HL-60 (cell line): ENCODE measurements at regions not wholly inside any gene's neighbourhood (a gene's known extent, or its start where the extent isn't known, plus 50 kb on each side); places are given as distances from the start of the nearest gene placed in this dataset.

ENCODE experiments used
- DNase-seq, 2 experiments: peaks; one replicate each; pipeline ENCODE4 v3.0.0-alpha.2; 2010 to 2020; ENCODE audit warnings: low read depth in 1 of 2, low spot score in 1 of 2
- H3K27ac ChIP-seq: fragments of 250-450 bp; sonication (Bioruptor Pico); replicated peaks from 2 replicates; pipeline ENCODE4 v1.5.1; 2020; ENCODE audit warnings: mild to moderate bottlenecking, moderate library complexity
- H3K27me3 ChIP-seq: fragments of 250-450 bp; sonication (Bioruptor Pico); 2 replicates; pipeline ENCODE4 v1.5.1; 2021; ENCODE audit warnings: mild to moderate bottlenecking, moderate library complexity; ENCODE audit not compliant: insufficient read depth, poor library complexity, severe bottlenecking
- H3K4me3 ChIP-seq: replicated peaks from 2 replicates; pipeline ENCODE4 v1.5.1; 2011; ENCODE audit warnings: mild to moderate bottlenecking, control low read depth, low read length; ENCODE audit not compliant: insufficient read depth
- GABPA ChIP-seq: IDR thresholded peaks from 2 replicates; pipeline ENCODE4 v1.6.1; 2012; ENCODE audit warnings: low read depth
- POLR2AphosphoS5 ChIP-seq: IDR thresholded peaks from 2 replicates; pipeline ENCODE4 v1.6.1; 2012; ENCODE audit warnings: low read depth
- SPI1 ChIP-seq: IDR thresholded peaks from 2 replicates; pipeline ENCODE4 v1.6.1; 2012; ENCODE audit warnings: low read depth, mild to moderate bottlenecking, borderline replicate concordance
- TF ChIP-seq, protein P1 (sequence below): IDR thresholded peaks from one replicate; pipeline ENCODE4 v1.5.1; 2011; ENCODE audit warnings: low read length, control low read depth, inconsistent platforms; ENCODE audit not compliant: insufficient read depth
- TF ChIP-seq, protein P2 (sequence below): IDR thresholded peaks from 2 replicates; pipeline ENCODE4 v1.6.1; 2012; ENCODE audit warnings: low read depth; ENCODE audit not compliant: insufficient replicate concordance

DNA sequence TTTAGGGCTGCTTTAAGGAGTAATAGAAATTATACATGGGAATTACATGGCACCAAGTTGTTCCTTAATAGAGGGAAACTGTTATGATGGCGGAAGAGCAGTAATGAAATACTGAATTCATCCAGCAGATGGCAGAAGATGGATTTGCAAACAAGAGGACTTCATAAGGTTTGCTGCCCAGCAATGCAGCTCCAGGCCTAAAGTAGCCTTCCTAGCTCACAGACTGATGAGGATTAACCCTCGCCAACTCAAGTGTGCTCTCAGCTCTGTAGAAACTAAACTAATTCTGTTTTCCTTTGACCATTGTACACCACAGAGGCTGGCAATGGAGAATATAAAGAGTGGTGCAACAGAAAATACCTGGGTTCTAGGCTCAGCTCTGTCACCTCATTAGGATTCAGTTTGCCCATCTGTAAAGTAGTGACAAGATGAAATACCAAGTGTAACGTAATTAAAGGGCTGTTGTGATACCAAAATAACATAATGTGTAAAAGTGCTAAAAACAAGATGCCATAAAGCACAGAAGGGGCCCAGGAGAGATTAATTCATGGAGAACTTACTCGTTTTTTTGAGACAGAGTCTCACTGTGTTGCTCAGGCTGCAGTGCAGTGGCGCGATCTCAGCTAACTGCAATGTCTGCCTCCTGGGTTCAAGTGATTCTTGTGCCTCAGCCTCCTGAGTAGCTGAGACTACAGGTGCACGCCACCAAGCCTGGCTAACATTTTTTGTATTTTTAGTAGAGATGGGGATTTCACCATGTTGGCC, 102.4 kb upstream of the SERBP1 start:
- Histone ChIP-seq H3K4me3 (no peak overlapping the region), H3K27me3 (peaks cover 4% of the 10 kb centered on the region), H3K27ac (no peak overlapping the region)
- TF ChIP-seq, protein P1, sequence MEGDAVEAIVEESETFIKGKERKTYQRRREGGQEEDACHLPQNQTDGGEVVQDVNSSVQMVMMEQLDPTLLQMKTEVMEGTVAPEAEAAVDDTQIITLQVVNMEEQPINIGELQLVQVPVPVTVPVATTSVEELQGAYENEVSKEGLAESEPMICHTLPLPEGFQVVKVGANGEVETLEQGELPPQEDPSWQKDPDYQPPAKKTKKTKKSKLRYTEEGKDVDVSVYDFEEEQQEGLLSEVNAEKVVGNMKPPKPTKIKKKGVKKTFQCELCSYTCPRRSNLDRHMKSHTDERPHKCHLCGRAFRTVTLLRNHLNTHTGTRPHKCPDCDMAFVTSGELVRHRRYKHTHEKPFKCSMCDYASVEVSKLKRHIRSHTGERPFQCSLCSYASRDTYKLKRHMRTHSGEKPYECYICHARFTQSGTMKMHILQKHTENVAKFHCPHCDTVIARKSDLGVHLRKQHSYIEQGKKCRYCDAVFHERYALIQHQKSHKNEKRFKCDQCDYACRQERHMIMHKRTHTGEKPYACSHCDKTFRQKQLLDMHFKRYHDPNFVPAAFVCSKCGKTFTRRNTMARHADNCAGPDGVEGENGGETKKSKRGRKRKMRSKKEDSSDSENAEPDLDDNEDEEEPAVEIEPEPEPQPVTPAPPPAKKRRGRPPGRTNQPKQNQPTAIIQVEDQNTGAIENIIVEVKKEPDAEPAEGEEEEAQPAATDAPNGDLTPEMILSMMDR = peak; percentile 60
- no peak for TF ChIP-seq GABPA
- DNase-seq = peak; percentile 7 to 39

DNA sequence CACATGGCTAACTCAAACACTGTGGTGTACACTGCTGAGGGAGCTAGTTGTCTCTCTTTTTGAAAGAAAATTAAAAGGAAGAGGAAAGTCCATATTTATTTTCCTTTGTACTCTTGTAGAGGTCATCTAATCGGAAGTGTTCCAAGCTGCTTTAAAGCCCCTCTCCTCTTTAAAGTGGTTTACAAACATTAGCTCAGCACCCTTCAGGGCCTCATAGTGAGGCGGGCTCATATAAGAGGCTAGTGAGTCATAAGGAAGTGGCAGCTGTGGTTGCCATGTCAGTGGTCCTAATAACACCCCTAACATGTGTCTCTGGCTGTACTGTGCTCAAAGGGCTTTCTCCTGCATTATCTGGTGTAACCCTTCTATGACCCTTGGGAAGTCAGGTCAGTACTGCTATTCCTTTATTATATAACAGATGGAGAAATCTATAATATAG, 104.4 kb upstream of the SERBP1 start:
- no peaks in the 10 kb centered on the region for H3K27me3 ChIP-seq
- TF ChIP-seq SPI1 (no peak), GABPA (no peak), POLR2AphosphoS5 (no peak)
- TF ChIP-seq, protein P1 = no peak
- TF ChIP-seq, protein P2, sequence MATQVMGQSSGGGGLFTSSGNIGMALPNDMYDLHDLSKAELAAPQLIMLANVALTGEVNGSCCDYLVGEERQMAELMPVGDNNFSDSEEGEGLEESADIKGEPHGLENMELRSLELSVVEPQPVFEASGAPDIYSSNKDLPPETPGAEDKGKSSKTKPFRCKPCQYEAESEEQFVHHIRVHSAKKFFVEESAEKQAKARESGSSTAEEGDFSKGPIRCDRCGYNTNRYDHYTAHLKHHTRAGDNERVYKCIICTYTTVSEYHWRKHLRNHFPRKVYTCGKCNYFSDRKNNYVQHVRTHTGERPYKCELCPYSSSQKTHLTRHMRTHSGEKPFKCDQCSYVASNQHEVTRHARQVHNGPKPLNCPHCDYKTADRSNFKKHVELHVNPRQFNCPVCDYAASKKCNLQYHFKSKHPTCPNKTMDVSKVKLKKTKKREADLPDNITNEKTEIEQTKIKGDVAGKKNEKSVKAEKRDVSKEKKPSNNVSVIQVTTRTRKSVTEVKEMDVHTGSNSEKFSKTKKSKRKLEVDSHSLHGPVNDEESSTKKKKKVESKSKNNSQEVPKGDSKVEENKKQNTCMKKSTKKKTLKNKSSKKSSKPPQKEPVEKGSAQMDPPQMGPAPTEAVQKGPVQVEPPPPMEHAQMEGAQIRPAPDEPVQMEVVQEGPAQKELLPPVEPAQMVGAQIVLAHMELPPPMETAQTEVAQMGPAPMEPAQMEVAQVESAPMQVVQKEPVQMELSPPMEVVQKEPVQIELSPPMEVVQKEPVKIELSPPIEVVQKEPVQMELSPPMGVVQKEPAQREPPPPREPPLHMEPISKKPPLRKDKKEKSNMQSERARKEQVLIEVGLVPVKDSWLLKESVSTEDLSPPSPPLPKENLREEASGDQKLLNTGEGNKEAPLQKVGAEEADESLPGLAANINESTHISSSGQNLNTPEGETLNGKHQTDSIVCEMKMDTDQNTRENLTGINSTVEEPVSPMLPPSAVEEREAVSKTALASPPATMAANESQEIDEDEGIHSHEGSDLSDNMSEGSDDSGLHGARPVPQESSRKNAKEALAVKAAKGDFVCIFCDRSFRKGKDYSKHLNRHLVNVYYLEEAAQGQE = no peak
- no peak for DNase-seq
- H3K27ac ChIP-seq = no peak overlapping the region
- H3K4me3 ChIP-seq = no peak overlapping the region

DNA sequence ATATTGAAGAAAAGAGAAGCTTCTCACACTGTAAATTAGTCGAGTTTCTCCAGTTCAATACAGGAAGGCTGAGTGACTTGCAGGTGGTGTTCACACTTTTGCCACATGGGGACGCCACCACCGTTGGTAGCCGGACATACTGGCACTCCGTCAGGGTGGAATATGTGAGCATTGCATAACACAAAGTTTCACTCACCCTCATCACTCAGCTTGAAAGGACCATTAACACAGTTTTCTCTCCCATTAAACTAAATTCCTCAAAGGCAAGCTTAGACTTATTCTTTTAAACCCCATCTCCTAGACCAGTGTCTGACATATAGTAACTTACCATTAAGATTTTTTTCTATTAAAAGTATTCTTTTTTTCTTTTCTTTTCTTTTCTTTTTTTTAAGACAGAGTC, 105.3 kb upstream of the SERBP1 start:
- H3K4me3 ChIP-seq = no peak overlapping the region
- H3K27ac ChIP-seq = no peak overlapping the region
- H3K27me3 ChIP-seq = no peaks in the 10 kb centered on the region
- no peak for TF ChIP-seq GABPA
- TF ChIP-seq, protein P1 = peak; percentile 98
- peak; percentile 59 to 76 for DNase-seq

DNA sequence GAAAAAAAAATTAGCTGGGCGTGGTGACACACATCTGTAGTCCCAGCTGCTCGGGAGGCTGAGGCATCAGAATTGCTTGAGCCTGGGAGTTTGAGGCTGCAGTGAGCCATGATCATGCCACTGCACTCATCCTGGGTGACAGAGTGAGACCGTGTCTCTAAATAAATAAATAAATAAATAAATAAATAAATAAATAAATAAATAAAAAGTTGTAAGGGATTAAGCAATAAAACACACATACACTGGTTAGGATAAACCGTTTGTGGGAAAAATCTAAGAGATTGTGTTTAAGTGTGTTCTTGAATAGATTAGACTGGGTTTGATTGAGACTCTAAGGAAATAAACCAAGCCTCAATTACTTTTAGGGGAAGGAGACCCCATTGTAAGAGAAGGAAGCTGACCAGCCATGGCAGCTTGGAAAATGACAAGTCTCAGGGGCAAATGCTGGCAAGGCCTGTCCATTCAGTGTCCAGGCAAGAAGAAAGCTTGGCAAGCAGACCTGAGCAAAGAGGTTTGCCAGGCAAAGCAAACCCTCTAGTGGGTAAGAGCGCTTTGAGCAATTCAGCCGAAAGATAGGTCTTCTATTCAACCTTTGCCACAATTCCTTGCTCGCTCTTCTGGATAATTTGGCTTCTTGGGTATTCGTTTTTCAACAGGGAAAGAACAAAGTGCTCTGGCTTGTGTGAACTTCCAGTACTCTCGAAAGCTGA, 106.9 kb upstream of the SERBP1 start:
- Histone ChIP-seq H3K27me3 (no peaks in the 10 kb centered on the region), H3K27ac (no peak overlapping the region), H3K4me3 (no peak overlapping the region)
- no peak for TF ChIP-seq SPI1
- TF ChIP-seq, protein P2 = no peak
- TF ChIP-seq POLR2AphosphoS5 = no peak
- TF ChIP-seq, protein P1 = no peak
- TF ChIP-seq GABPA = no peak
- no peak for DNase-seq
